Cerebellar cortex (tissue), 1 donor: ENCODE measurements at regions not wholly inside any gene's neighbourhood (a gene's known extent, or its start where the extent isn't known, plus 50 kb on each side); places are given as distances from the start of the nearest gene placed in this dataset.

Experiments used
- DNase-seq: peaks from one replicate; pipeline ENCODE4 v3.0.0-alpha.2; 2015; ENCODE audit warnings: low spot score

DNA sequence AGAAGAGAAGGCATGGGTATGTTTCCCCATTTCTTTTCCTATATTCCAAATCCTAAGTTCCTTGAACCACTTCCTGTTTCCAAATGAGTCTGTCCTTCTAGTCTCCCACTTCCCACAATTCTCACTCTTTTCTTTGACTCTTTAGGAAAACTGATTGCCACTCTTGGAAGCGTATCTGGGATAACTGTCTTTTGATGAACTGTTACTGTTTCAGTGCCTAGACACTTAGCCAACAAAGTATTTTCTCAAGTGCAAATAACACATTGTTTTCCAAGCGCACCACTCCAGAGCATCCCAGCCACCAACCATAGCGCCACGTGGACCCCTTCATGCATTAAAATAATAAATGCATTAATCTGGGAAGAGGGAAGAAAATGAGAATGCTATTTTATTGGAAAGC lies 342.8 kb downstream of the MTX2 start:
- DNase-seq, result no peak

DNA sequence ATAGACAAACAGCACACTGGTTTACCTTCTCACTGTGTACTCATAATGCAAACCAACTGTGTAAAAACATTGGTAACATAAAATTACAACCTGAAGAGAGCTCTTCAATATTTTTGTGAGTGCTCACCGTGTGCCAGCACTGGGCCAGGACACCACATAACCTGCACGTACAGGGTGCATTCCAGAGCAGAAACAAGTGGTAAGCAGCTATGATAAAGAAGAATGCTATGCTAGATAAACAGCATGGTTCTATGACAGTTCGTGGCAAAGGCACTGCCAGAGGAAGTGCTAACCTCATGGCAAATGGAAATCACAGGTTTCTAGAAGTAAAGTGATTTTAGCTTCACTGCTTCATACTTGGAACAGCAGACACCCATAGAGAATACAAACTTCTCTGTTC lies 343.5 kb downstream of the MTX2 start:
- no peak for DNase-seq

DNA sequence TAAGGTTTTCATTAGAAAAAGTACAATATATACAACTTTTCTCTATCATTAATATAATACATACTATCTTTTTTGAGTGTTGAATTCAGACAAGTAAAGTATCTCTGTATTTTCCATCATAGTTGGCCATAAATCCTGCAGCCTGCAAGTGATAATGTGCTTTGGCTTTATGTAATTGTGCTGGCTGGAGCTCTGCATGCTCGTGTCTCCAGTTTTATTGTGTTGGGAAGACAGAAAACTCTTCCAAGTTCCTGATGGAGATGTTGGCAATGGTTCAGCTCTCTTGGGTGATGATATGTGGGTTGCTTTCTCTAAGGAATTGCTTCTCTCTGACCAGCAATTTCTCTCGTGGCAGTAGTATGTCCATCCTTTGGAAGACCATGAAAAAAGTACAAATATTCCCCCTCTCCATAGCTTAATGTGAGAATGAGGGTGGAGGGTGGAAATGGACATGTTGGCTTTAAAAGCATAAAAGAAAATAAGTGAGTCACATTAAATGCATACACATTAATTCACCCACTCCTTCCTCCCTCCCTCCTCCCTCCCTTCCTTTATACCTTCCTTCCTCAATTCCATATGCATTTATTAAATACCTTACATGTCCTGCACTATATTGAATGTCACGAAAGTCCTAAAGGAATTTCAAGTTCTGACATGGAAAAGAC lies 344.2 kb downstream of the MTX2 start:
- no peak for DNase-seq

DNA sequence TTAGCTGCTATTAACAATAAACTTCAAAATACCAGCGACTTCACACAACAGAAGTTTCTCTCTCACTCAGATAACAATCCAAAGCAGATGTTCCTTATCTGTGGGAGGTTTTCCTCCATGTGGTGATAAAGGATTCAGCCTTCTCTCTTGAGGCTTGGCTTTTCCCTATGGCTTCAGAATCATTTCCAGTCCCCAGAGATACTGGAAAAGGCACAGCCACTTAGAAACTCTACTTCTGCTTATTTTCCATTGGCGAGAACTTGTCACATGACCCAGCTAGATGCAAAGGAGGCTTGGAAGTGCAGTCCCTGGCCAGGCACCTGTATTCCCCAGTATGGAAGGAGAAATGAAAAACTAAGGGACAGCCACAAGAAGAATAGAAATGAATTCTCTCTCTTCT lies 344.8 kb downstream of the MTX2 start:
- DNase-seq, result no peak

DNA sequence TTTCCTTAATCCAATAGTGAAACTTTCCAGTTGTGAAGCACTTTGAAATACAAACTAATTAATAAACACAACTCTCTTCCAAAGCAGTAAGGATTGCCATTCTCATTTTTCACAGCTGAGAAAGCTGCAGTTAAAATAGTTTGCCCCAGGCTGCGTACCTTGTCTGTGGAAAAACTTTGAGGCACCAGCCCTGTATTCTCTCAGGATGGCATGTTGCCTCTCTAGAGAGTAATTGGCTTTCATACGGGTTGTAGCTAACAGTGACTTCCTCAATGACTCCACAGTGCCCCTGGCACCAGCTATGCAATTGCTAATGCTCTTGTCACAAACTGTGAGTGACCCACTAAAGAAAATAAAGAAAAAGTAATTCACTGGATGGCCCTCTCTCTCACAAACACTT lies 345.7 kb downstream of the MTX2 start:
- no peak for DNase-seq

DNA sequence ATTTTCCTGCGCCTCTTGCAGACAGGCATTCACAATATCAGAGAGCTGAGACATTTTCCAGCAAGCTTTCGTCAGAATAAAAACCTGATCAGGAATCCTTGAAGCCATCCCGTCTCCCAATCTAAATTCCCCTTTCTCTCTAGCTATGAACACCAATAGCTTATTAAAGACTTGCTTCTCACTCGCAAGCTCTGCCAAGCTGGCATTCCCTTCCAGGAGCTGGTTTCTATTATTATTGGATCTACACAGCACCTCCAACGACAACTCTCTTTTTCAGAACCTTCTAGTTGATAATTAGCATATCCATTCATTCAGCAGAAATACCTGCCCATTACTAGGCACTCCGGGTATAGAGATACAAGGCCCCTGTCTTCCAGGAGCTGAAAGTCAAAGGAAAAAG lies 350.3 kb downstream of the MTX2 start:
- DNase-seq, result no peak

DNA sequence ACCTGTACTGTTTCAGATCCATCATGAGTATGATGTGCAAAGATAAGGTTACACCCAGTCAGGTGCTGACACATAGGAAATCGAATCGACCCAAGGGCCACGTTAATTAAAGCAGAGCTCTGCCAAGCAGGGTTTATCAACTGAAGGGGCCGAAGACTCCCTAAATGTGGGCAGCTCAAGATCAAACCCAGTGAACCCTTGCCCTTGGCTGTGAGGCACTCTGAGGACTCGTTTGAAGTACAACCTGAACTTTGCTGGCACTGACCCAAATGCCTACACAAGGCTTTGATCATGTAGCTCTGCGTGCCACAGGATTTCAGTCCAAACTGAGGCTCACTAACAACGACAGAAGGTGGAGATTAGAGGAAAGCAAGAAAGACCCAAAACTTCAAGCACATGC lies 352.1 kb downstream of the MTX2 start:
- DNase-seq, result no peak

DNA sequence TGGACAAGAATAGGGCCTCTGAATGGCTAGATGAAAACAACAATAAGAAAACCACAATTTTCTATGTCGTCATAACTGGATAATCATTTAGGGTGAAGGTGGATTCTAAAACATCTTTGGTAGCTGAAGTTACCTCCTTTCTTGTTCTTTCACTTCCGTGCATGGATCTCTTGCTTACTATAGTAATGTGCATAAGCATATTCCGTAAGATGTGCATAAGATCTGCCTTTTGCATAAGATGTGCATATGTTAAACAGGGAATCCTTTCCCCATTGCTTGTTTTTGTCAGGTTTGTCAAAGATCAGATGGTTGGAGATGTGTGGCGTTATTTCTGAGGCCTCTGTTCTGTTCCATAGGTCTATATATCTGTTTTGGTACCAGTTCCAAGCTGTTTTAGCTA lies 353.6 kb downstream of the MTX2 start:
- no peak for DNase-seq

DNA sequence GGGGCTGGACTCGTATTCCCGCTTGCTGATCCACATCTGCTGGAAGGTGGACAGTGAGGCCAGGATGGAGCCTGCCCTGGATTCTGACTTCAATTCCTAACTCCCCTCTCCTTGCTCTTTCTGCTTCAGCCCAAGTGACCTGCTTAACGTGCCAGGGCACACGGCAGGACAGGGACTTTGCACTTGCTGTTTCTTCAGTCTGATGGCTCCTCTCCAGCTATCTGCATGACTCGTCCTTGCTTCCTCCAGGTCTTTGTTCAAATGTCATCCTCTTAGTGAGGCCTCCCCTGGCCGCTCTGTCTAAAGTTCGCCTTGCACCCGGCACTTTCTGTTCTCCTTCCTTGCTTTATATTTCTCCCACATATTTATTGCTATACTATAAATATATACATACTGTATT lies 357.6 kb downstream of the MTX2 start:
- no peak for DNase-seq

DNA sequence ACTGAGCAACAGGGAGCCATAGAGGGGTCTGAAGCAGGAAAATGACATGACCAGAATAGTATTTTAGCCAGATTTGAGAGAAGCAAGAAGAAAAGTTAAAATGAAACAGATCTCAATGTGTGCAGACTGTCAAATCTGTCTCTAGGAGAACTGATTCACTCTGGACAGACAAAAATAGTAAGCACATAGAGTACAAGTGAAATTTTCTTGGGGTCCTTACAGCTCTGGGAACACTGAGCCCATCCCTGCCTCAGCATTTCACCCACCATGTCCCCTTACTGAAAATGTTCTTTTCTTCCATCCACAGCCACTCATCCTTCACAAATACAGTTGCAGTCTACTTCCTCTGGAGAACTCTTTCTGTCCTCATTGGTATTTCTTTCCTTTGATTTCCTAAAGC lies 359.2 kb downstream of the MTX2 start:
- no peak for DNase-seq

DNA sequence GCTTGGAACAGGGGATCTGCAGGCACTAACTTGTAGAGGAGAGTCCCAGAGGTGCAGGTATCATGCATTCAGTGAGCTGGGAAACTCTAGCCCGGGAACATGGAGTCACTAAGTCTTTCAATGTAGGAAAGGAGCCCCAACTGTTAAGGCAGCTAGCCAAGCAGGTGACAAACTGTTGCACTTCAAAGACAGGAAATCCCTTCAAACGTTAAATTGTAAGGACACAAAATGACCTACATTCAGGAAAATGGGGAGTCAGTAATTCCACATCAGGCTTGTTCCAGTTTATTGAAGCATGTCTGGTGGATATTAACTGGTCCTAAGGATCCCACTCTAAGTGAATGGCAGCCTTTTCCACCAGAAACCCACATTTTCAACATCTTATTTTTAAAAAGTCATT lies 364.5 kb downstream of the MTX2 start:
- no peak for DNase-seq

DNA sequence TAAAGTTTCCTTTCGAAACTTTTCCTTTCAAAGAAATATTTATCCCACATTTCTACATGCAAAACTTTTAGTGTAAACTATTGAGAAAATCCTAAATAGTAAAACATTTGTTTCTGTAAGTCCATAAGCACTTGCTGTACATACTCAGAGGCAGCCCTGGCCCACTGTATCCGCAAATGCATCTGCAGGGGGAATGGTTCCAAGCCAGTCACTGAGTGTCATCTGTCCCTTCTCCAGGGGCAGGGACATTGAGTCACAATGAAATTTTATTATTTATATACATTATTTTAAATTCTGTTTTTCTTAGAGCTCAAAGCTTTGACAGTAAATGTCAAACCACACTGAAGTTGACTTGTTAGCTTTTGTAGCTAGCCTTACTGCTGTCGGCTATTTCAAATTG lies 367.2 kb downstream of the MTX2 start:
- DNase-seq, result no peak

DNA sequence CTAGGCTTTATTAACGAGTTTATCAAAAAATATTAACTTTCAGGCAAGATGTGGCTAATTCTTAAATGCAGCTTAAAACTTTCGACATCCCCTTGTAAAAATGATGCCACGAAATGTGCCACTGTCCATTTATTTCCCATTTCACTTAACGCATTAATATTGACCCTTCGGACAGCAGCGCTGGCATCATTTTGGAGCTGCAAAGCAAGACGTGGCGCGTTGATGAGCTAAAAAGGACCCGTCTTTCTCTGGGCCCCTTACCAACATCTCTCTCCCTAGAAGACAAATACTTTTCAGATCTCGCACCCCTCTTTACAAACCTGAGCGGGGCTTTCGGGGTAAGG lies 367.9 kb downstream of the MTX2 start:
- DNase-seq, result no peak

DNA sequence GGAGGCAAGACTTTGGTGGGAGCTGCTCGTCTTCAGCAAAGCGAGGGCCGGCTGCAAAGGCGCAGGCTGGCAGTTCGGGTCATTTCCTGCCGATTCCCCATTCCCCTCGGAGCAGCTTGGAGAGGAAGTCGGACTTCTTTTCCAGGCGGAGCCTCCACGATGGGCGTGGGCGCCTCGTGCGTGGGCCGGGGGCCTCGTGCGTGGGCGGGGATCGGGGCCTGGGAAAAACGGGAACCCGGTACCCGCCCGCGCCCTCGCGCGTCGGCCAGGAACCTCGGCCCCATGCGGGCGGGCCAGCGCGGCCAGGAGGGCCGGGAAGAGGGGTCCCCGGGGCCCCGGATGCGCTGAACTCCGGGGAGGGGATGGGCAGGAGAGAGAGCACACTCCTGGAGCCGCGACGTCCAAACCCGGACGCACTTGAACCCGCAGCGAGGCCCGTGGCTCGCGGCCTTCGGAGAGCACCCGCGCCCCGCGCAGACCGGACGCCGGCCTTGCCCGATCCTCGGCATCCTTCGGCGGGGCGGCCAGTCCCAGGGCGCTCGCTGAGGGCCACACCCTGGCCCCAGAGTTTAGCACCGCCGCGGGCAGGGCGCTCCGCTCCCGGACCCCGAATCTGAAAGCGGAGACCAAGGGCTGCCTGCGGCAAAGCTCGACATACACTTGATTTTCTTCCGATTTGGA lies 368.4 kb downstream of the MTX2 start:
- no peak for DNase-seq

DNA sequence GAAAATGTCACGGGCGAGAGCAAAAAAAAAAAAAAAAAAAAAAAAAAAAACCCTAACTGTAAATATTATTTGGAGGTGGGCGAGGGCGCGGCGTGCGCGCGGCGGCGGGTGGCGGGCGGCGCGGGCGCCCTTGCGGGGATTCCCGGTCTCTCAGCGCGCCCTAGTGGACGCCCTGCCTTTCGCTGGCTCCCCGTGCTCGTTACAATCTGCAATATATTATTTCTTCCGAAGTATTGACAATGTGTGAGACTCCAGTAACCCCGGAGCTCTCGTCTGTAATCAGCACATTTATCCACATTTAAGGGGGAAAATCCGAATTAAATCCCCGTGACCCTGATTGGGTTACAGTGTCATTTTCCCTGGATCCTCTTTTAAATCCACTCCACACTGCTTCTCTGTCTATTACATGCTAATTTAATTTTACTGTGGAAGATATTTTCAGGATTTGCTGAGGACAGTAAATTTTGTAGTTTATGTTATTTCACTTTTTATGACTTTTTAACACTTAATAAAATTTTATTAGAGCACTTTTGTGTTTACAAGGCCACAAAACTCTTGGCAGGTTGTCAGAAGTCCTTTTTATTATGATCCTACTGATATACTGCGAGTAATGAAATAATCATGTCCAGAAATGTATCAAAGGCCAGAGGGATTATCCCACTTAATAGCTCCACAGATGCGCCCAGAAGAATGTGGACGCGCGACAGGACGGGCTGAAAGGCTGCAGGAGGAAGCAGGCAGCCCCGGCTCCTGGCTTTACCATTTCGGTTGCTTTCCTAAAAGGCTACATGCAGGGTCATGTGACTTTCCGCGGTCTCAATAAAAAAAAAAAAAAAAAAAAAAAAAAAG lies 369.1 kb downstream of the MTX2 start:
- DNase-seq, result peak; percentile 30

DNA sequence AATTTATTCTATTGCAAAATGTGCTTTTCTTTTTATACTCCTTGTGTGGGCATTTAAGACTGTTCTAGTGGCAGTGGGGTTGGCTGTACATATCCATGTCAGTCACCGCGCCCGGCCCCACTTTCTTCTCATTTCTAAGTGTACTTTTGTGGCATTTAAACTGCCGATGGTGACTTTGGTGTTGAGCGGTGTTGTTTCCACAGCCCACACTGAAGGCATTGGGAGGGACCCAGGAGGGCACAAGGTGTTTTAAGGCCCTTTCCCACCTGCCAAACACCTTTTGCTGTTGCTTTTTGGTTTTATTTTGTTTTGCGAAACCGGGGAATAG lies 369.7 kb downstream of the MTX2 start:
- DNase-seq, result no peak

DNA sequence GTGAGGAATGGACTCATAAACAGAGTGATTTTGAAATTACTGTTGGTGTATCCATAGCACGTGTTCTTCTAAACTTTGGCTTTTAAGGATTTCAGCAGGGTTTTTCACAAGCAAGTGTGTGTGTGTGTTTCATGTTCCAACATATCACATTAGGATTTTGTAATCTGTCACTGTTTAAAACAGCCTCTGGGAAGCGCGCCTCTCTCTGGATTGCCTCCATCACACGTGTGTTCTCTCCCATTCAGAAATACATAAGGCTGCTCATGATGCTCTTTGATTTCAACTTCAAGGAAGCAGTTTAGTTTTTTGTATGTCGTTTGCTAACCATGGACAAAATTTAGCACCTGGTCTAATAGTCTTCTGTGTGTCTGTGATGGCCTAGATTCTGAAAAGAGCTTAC lies 370.4 kb downstream of the MTX2 start:
- no peak for DNase-seq

DNA sequence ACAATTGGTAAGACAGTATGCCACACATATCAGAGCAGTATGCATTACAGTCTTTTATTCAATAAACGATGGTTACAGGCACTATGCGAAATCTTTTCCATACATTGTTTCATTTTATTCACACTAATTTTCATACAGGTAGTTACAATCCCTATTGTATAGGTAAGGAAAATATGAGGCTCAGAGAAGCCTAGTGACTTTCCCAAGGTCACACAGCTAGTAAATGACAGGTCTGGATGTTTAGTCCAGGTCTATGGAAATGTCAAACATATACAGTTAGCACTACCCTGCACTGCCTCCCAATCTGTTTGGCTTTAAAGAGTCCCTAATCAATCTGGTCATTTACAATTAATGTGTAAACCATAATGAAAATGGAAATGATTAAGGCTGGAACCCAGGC lies 372.2 kb downstream of the MTX2 start:
- no peak for DNase-seq

DNA sequence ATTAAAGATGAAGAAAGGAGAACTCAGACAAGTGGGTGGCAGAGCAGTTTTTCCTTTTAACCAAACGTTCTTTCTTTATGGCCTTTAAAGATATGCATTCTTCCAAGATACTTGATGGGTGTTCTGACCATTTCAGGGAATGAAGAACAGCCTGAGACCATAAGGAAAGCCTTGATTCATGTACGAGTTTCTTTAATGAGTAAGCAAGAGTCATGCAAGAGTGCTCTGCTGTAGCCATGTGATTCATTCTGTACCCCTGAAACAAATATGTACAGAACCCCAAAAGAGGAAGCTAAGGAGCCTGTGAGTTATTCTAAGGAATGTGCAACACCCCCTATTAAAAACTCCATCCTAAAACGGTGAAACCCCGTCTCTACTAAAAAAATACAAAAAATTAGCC lies 372.8 kb downstream of the MTX2 start:
- no peak for DNase-seq

DNA sequence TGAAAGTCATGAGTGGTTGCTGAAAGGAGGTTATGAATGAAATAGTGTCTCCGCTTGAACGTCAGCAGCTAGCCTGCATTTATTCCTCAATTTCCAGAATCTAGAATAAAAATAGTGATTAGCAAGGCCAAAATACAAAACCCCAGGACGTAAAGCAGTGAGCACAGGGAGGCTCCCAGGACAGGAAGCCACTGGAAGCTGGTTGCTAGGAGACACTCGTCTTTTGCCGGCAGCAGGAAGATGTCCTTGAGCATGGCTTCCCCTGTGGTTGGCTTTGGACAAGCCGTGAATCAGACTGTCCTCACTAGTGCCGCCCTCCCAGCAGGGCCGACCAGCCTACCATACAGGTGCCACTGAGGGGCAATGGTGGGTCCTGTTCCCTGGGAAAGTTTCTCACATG lies 374.4 kb downstream of the MTX2 start:
- DNase-seq, result no peak

DNA sequence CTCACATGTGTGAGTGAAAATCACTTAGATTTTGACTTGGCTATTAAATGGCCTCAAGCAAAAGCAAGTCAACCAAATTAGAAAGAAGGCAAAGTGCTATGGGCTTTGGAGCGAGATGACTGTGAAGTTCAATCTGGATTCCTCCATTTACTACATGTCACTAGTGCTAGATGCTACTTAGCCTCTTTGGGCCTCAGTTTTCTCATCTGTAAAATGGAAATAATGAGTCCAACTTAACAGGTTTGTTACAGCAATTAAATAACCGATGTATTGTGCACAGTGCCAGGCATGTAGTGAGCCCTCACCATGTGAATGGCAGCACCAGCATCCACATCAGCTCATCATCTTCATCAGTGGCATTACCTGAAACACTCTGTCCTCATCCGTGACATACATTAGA lies 376.3 kb downstream of the MTX2 start:
- no peak for DNase-seq

DNA sequence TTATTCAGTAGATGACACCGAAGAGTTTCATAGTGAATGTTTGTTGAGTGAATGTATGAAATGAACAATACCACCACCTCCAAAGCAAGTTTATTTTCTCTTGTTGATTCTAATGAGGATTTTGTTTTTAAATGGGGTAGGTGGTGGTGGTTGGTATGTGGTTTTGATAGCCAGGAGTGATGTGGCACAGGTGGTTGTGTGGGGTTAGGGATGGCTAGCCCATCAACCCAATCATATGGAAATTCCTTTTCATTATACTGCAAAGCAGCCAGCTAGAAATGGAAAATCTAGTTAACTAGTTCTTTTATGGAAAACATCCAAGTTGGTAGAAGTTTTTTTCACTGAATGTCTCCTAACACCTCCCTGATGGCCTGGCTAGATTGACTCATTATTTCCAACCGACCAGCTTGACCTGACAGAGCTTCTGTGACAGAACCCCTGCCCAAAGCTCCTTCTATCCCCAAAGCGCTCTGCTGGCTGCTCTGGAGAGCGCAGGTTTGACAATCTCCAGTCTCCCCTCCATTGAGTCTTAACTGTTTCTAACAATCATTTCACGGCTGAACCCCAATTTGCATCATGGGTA lies 376.9 kb downstream of the MTX2 start:
- DNase-seq, result no peak
